Activated naive CD8-positive, alpha-beta T cell (primary cell): ENCODE measurements at regions not wholly inside any gene's neighbourhood (a gene's known extent, or its start where the extent isn't known, plus 50 kb on each side); places are given as distances from the start of the nearest gene placed in this dataset.
"Not testable (repeated sequence)": the region's sequence is repeated elsewhere in the genome, so short reads cannot be mapped to it uniquely, and the experiment has no call there.

Source experiments
- H3K27ac Mint-ChIP-seq: one replicate; pipeline ENCODE4 v1.8.0; 2021; ENCODE audit warnings: mixed read lengths
- H3K27me3 Mint-ChIP-seq: one replicate; pipeline ENCODE4 v1.8.0; 2021; ENCODE audit warnings: mixed read lengths
- H3K36me3 Mint-ChIP-seq: one replicate; pipeline ENCODE4 v1.8.0; 2021; ENCODE audit warnings: mixed read lengths
- H3K4me1 Mint-ChIP-seq: one replicate; pipeline ENCODE4 v1.8.0; 2021; ENCODE audit warnings: low read depth, mixed read lengths
- H3K4me3 Mint-ChIP-seq: one replicate; pipeline ENCODE4 v1.8.0; 2021; ENCODE audit warnings: mild to moderate bottlenecking, mixed read lengths
- H3K9me3 Mint-ChIP-seq: one replicate; pipeline ENCODE4 v1.8.0; 2021; ENCODE audit warnings: low read depth, mixed read lengths

- Mint-ChIP-seq H3K36me3 (no peaks in the 10 kb centered on the region), H3K9me3 (no peaks in the 10 kb centered on the region), H3K27me3 (peaks cover 6% of the 10 kb centered on the region), H3K4me1 (peaks cover 13% of the 10 kb centered on the region), H3K4me3 (no peak overlapping the region), H3K27ac (no peak overlapping the region)
Measured at GRCh38 chr2:47300609-47301276, 68.4 kb upstream of the EPCAM start.

- Mint-ChIP-seq H3K4me1 (peaks cover 13% of the 10 kb centered on the region), H3K36me3 (no peaks in the 10 kb centered on the region), H3K27ac (no peak overlapping the region)
Measured at GRCh38 chr2:47300081-47300480, 69.0 kb upstream of the EPCAM start.

GRCh38 chr2:47299555-47299954, 69.6 kb upstream of the EPCAM start:
- H3K27me3 Mint-ChIP-seq = peaks cover 3% of the 10 kb centered on the region
- no peak overlapping the region for H3K27ac Mint-ChIP-seq
- H3K9me3 Mint-ChIP-seq = no peaks in the 10 kb centered on the region
- no peaks in the 10 kb centered on the region for H3K36me3 Mint-ChIP-seq
- H3K4me3 Mint-ChIP-seq = no peak overlapping the region
- H3K4me1 Mint-ChIP-seq = peaks cover 13% of the 10 kb centered on the region

More at GRCh38 chr2:47300081-47300480, 69.0 kb upstream of the EPCAM start:
- Mint-ChIP-seq H3K27me3 (peaks cover 4% of the 10 kb centered on the region), H3K9me3 (no peaks in the 10 kb centered on the region), H3K4me3 (no peak overlapping the region)

- H3K4me1 Mint-ChIP-seq = peaks cover 13% of the 10 kb centered on the region
- H3K4me3 Mint-ChIP-seq = no peak overlapping the region
- no peaks in the 10 kb centered on the region for H3K9me3 Mint-ChIP-seq
- H3K36me3 Mint-ChIP-seq = no peaks in the 10 kb centered on the region
- H3K27me3 Mint-ChIP-seq = peaks cover 5% of the 10 kb centered on the region
- H3K27ac Mint-ChIP-seq = no peak overlapping the region
Measured at GRCh38 chr2:47298771-47299170, 70.3 kb upstream of the EPCAM start.

- H3K36me3 Mint-ChIP-seq = no peaks in the 10 kb centered on the region
- peaks cover 13% of the 10 kb centered on the region for H3K4me1 Mint-ChIP-seq
- no peaks in the 10 kb centered on the region for H3K9me3 Mint-ChIP-seq
- peaks cover 5% of the 10 kb centered on the region for H3K27me3 Mint-ChIP-seq
- H3K4me3 Mint-ChIP-seq = no peak overlapping the region
- H3K27ac Mint-ChIP-seq = no peak overlapping the region
Measured at GRCh38 chr2:47297767-47298425, 71.2 kb upstream of the EPCAM start.

GRCh38 chr2:47295981-47296635, 73.0 kb upstream of the EPCAM start:
- H3K36me3 Mint-ChIP-seq = no peaks in the 10 kb centered on the region
- no peaks in the 10 kb centered on the region for H3K9me3 Mint-ChIP-seq
- peaks cover 10% of the 10 kb centered on the region for H3K4me1 Mint-ChIP-seq
- no peak overlapping the region for H3K27ac Mint-ChIP-seq
- H3K4me3 Mint-ChIP-seq = no peak overlapping the region
- H3K27me3 Mint-ChIP-seq = peaks cover 2% of the 10 kb centered on the region

- no peak overlapping the region for H3K27ac Mint-ChIP-seq
- no peaks in the 10 kb centered on the region for H3K9me3 Mint-ChIP-seq
- no peaks in the 10 kb centered on the region for H3K36me3 Mint-ChIP-seq
- H3K4me1 Mint-ChIP-seq = peaks cover 2% of the 10 kb centered on the region
- no peak overlapping the region for H3K4me3 Mint-ChIP-seq
- H3K27me3 Mint-ChIP-seq = peaks cover 2% of the 10 kb centered on the region
Measured at GRCh38 chr2:47295131-47295980, 73.8 kb upstream of the EPCAM start.

GRCh38 chr2:47293976-47294375, 75.1 kb upstream of the EPCAM start:
- H3K27ac Mint-ChIP-seq = no peak overlapping the region
- H3K4me1 Mint-ChIP-seq = no peaks in the 10 kb centered on the region
- no peak overlapping the region for H3K4me3 Mint-ChIP-seq
- no peaks in the 10 kb centered on the region for H3K9me3 Mint-ChIP-seq
- no peaks in the 10 kb centered on the region for H3K36me3 Mint-ChIP-seq
- peaks cover 2% of the 10 kb centered on the region for H3K27me3 Mint-ChIP-seq

- Mint-ChIP-seq H3K27ac (no peak overlapping the region), H3K9me3 (no peaks in the 10 kb centered on the region), H3K27me3 (peaks cover 2% of the 10 kb centered on the region), H3K4me1 (no peaks in the 10 kb centered on the region), H3K36me3 (no peaks in the 10 kb centered on the region), H3K4me3 (no peak overlapping the region)
Measured at GRCh38 chr2:47288864-47289263, 80.2 kb upstream of the EPCAM start.

- no peaks in the 10 kb centered on the region for H3K4me1 Mint-ChIP-seq
- H3K27ac Mint-ChIP-seq = no peak overlapping the region
- H3K36me3 Mint-ChIP-seq = no peaks in the 10 kb centered on the region
- H3K4me3 Mint-ChIP-seq = no peak overlapping the region
- H3K9me3 Mint-ChIP-seq = no peaks in the 10 kb centered on the region
- H3K27me3 Mint-ChIP-seq = no peaks in the 10 kb centered on the region
Measured at GRCh38 chr2:47283659-47284058, 85.5 kb upstream of the EPCAM start.

- no peak overlapping the region for H3K27ac Mint-ChIP-seq
- no peak overlapping the region for H3K4me3 Mint-ChIP-seq
- H3K36me3 Mint-ChIP-seq = no peaks in the 10 kb centered on the region
Measured at GRCh38 chr2:47282621-47283272, 86.4 kb upstream of the EPCAM start.

GRCh38 chr2:47279525-47279924, 89.6 kb upstream of the EPCAM start:
- not testable (repeated sequence) for H3K4me1 Mint-ChIP-seq, H3K36me3 Mint-ChIP-seq, H3K9me3 Mint-ChIP-seq, H3K27ac Mint-ChIP-seq, H3K4me3 Mint-ChIP-seq, H3K27me3 Mint-ChIP-seq

More at GRCh38 chr2:47282621-47283272, 86.4 kb upstream of the EPCAM start:
- Mint-ChIP-seq H3K4me1 (no peaks in the 10 kb centered on the region), H3K9me3 (no peaks in the 10 kb centered on the region), H3K27me3 (no peaks in the 10 kb centered on the region)

- no peak overlapping the region for H3K4me3 Mint-ChIP-seq
- H3K27ac Mint-ChIP-seq = no peak overlapping the region
- H3K27me3 Mint-ChIP-seq = no peaks in the 10 kb centered on the region
- no peaks in the 10 kb centered on the region for H3K36me3 Mint-ChIP-seq
- no peaks in the 10 kb centered on the region for H3K4me1 Mint-ChIP-seq
- no peaks in the 10 kb centered on the region for H3K9me3 Mint-ChIP-seq
Measured at GRCh38 chr2:47277987-47278386, 91.1 kb upstream of the EPCAM start.

- no peaks in the 10 kb centered on the region for H3K36me3 Mint-ChIP-seq
- no peaks in the 10 kb centered on the region for H3K9me3 Mint-ChIP-seq
- H3K4me3 Mint-ChIP-seq = no peak overlapping the region
- no peaks in the 10 kb centered on the region for H3K27me3 Mint-ChIP-seq
- no peak overlapping the region for H3K27ac Mint-ChIP-seq
- H3K4me1 Mint-ChIP-seq = no peaks in the 10 kb centered on the region
Measured at GRCh38 chr2:47277187-47277586, 91.9 kb upstream of the EPCAM start.
